Neural cell (in vitro differentiated cells): ENCODE measurements at regions not wholly inside any gene's neighbourhood (a gene's known extent, or its start where the extent isn't known, plus 50 kb on each side); places are given as distances from the start of the nearest gene placed in this dataset.

ENCODE experiments used
- EP300 ChIP-seq: fragments of 450-650 bp; conservative IDR thresholded peaks from 2 replicates; pipeline ENCODE4 v1.6.1; 2014; ENCODE audit warnings: antibody characterized with exemption, mild to moderate bottlenecking, moderate library complexity; ENCODE audit not compliant: poor library complexity, severe bottlenecking
- EZH2 ChIP-seq: fragments of 200-600, 300-800 bp; shearing (Covaris generic), sonication (generic); IDR thresholded peaks from 2 replicates; pipeline ENCODE4 v1.6.1; 2014; ENCODE audit warnings: antibody characterized with exemption, low read length, borderline replicate concordance, mild to moderate bottlenecking; ENCODE audit not compliant: insufficient read depth, poor library complexity, severe bottlenecking
- MXI1 ChIP-seq: fragments of 450-650 bp; conservative IDR thresholded peaks from 2 replicates; pipeline ENCODE4 v1.6.1; 2014; ENCODE audit warnings: antibody characterized with exemption, mild to moderate bottlenecking; ENCODE audit not compliant: poor library complexity, severe bottlenecking
- POLR2AphosphoS5 ChIP-seq: IDR thresholded peaks from 2 replicates; pipeline ENCODE4 v1.6.1; 2012
- RAD21 ChIP-seq: fragments of 450-650 bp; conservative IDR thresholded peaks from 2 replicates; pipeline ENCODE4 v1.6.1; 2014; ENCODE audit warnings: antibody characterized with exemption, mild to moderate bottlenecking, moderate library complexity
- SMC3 ChIP-seq: fragments of 450-650 bp; conservative IDR thresholded peaks from 2 replicates; pipeline ENCODE4 v1.6.1; 2014; ENCODE audit warnings: antibody characterized with exemption, mild to moderate bottlenecking, moderate library complexity; ENCODE audit not compliant: poor library complexity
- TAF1 ChIP-seq: IDR thresholded peaks from 2 replicates; pipeline ENCODE4 v1.6.1; 2012; ENCODE audit warnings: low read depth
- TF ChIP-seq, protein P1 (sequence below): fragments of 450-650 bp; IDR thresholded peaks from 2 replicates; pipeline ENCODE4 v1.5.1; 2014; ENCODE audit warnings: antibody characterized with exemption, mild to moderate bottlenecking, moderate library complexity; ENCODE audit not compliant: poor library complexity, severe bottlenecking
- TF ChIP-seq, protein P2 (sequence below): IDR thresholded peaks from 2 replicates; pipeline ENCODE4 v1.6.1; 2012; ENCODE audit warnings: borderline replicate concordance

DNA sequence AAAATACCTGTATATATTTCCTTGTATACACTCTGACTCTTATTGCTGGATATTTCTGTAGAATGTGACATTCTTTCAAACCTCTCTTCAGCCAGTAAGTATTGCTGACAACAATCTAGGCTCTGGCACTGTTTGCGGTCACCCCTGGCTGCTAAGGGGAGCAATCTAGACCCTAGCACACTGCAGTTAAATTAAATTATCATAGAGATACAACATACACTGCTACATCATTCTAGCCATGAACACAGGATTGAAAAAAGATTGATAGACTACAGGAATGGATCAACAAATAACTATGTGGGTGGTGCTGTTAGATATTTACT lies 108.7 kb upstream of the MEIS2 start:
- no peak for TF ChIP-seq EP300
- TF ChIP-seq, protein P1, sequence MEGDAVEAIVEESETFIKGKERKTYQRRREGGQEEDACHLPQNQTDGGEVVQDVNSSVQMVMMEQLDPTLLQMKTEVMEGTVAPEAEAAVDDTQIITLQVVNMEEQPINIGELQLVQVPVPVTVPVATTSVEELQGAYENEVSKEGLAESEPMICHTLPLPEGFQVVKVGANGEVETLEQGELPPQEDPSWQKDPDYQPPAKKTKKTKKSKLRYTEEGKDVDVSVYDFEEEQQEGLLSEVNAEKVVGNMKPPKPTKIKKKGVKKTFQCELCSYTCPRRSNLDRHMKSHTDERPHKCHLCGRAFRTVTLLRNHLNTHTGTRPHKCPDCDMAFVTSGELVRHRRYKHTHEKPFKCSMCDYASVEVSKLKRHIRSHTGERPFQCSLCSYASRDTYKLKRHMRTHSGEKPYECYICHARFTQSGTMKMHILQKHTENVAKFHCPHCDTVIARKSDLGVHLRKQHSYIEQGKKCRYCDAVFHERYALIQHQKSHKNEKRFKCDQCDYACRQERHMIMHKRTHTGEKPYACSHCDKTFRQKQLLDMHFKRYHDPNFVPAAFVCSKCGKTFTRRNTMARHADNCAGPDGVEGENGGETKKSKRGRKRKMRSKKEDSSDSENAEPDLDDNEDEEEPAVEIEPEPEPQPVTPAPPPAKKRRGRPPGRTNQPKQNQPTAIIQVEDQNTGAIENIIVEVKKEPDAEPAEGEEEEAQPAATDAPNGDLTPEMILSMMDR: no peak
- no peak for TF ChIP-seq POLR2AphosphoS5
- TF ChIP-seq, protein P2, sequence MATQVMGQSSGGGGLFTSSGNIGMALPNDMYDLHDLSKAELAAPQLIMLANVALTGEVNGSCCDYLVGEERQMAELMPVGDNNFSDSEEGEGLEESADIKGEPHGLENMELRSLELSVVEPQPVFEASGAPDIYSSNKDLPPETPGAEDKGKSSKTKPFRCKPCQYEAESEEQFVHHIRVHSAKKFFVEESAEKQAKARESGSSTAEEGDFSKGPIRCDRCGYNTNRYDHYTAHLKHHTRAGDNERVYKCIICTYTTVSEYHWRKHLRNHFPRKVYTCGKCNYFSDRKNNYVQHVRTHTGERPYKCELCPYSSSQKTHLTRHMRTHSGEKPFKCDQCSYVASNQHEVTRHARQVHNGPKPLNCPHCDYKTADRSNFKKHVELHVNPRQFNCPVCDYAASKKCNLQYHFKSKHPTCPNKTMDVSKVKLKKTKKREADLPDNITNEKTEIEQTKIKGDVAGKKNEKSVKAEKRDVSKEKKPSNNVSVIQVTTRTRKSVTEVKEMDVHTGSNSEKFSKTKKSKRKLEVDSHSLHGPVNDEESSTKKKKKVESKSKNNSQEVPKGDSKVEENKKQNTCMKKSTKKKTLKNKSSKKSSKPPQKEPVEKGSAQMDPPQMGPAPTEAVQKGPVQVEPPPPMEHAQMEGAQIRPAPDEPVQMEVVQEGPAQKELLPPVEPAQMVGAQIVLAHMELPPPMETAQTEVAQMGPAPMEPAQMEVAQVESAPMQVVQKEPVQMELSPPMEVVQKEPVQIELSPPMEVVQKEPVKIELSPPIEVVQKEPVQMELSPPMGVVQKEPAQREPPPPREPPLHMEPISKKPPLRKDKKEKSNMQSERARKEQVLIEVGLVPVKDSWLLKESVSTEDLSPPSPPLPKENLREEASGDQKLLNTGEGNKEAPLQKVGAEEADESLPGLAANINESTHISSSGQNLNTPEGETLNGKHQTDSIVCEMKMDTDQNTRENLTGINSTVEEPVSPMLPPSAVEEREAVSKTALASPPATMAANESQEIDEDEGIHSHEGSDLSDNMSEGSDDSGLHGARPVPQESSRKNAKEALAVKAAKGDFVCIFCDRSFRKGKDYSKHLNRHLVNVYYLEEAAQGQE: no peak
- no peak for TF ChIP-seq MXI1
- no peak for TF ChIP-seq RAD21
- no peak for TF ChIP-seq EZH2
- TF ChIP-seq TAF1: no peak
- TF ChIP-seq SMC3: no peak
